Activated B cell treated with CpG ODN at 0.5 μM for 24 hours (primary cell): ENCODE measurements at regions not wholly inside any gene's neighbourhood (a gene's known extent, or its start where the extent isn't known, plus 50 kb on each side); places are given as distances from the start of the nearest gene placed in this dataset.

Experiments used
- ATAC-seq: fragments of 200-7000 bp; cut with Tn5 transposase; one replicate; pipeline ENCODE4 v1.10.0; 2021; ENCODE audit warnings: low read depth, mild to moderate bottlenecking, moderate library complexity
- CTCF ChIA-PET: fragments of 350-600 bp; sonication (Branson Sonifier 250); formaldehyde crosslinking; loops from one replicate; lab custom pipeline; 2021; ENCODE audit warnings: antibody characterized with exemption; lab: Charles Lee
- POLR2A ChIA-PET: fragments of 350-600 bp; sonication (Branson Sonifier 250); formaldehyde crosslinking; loops from one replicate; lab custom pipeline; 2021; ENCODE audit warnings: antibody characterized with exemption; lab: Charles Lee
- DNase-seq: peaks from one replicate; pipeline ENCODE4 v3.0.0; 2022
- H3K27ac Mint-ChIP-seq: one replicate; pipeline ENCODE4 v1.8.0; 2020; ENCODE audit warnings: mixed read lengths
- H3K27me3 Mint-ChIP-seq: one replicate; pipeline ENCODE4 v1.8.0; 2021; ENCODE audit warnings: mixed read lengths
- H3K36me3 Mint-ChIP-seq: one replicate; pipeline ENCODE4 v1.8.0; 2021; ENCODE audit warnings: low read depth, mixed read lengths
- H3K4me1 Mint-ChIP-seq: one replicate; pipeline ENCODE4 v1.8.0; 2021; ENCODE audit warnings: mixed read lengths
- H3K4me3 Mint-ChIP-seq: one replicate; pipeline ENCODE4 v1.8.0; 2020; ENCODE audit warnings: mild to moderate bottlenecking, mixed read lengths
- H3K9me3 Mint-ChIP-seq: one replicate; pipeline ENCODE4 v1.8.0; 2020; ENCODE audit warnings: mixed read lengths
- intact Hi-C: fragments of 100-400 bp; cut with micrococcal nuclease; formaldehyde crosslinking; loops from one replicate; pipeline ENCODE4 v1.15.1; 2024
- TF ChIP-seq, protein P1 (sequence below): fragments of 200-600 bp; IDR thresholded peaks from one replicate; pipeline ENCODE4 v1.8.0; 2022; ENCODE audit warnings: antibody characterized with exemption, mild to moderate bottlenecking

DNA sequence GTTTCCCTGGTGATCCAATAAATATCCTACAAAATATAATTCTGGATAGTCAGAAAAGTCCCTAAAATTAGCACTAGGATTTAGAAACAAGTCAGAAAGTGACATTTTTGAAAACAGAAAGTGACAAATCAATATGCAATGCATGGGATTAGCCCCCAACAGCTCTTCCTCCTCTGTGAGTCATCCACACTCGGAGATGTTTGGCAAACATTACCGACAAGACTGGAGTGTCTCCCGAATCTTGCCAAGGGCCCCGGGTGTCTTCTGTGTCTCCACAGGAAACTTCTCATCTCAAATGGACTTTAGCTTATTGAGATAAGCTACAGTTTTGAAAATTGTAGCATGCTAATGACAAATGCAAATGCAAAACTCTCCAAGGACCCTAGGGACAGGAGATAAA, 398.9 kb upstream of the CCDC196 start:
- intact Hi-C loops, result no loop called here
- H3K27ac Mint-ChIP-seq, result no peak overlapping the region
- DNase-seq (no peak), ATAC-seq (no peak)
- TF ChIP-seq, protein P1, sequence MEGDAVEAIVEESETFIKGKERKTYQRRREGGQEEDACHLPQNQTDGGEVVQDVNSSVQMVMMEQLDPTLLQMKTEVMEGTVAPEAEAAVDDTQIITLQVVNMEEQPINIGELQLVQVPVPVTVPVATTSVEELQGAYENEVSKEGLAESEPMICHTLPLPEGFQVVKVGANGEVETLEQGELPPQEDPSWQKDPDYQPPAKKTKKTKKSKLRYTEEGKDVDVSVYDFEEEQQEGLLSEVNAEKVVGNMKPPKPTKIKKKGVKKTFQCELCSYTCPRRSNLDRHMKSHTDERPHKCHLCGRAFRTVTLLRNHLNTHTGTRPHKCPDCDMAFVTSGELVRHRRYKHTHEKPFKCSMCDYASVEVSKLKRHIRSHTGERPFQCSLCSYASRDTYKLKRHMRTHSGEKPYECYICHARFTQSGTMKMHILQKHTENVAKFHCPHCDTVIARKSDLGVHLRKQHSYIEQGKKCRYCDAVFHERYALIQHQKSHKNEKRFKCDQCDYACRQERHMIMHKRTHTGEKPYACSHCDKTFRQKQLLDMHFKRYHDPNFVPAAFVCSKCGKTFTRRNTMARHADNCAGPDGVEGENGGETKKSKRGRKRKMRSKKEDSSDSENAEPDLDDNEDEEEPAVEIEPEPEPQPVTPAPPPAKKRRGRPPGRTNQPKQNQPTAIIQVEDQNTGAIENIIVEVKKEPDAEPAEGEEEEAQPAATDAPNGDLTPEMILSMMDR, result no peak
- POLR2A ChIA-PET, result no interaction called here
- no peaks in the 10 kb centered on the region for H3K4me1 Mint-ChIP-seq
- no peak overlapping the region for H3K4me3 Mint-ChIP-seq
- no peaks in the 10 kb centered on the region for H3K36me3 Mint-ChIP-seq
- H3K27me3 Mint-ChIP-seq, result peaks cover 7% of the 10 kb centered on the region
- CTCF ChIA-PET, result interaction anchor here (1.4 kb wide), 1 partner anchor 17 kb away, joined by 4 read pairs; no protein-coding TSS in a partner anchor
- H3K9me3 Mint-ChIP-seq, result no peaks in the 10 kb centered on the region

DNA sequence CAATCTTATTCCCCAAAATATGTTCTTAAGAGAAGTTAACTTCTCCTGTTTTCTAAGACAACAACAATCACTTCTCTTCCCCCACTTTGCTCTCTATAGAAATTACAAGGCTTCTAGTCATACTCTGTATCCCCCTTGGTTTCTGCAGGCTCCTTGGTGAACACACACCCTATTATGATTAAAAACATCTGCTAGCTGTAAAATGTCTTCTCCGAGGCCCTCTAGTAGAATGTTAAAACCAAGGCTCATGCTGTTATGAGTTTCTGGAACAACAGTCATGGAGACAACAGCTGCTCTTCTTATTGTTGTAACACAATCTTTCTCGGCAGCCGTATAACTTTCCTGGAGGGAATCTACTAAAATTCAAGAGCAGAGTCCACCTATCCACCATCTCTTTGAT, 397.5 kb upstream of the CCDC196 start:
- DNase-seq (no peak), ATAC-seq (no peak)
- intact Hi-C loops, result no loop called here
- Mint-ChIP-seq H3K9me3 (no peaks in the 10 kb centered on the region), H3K27me3 (peaks cover 8% of the 10 kb centered on the region), H3K36me3 (no peaks in the 10 kb centered on the region), H3K27ac (no peak overlapping the region), H3K4me1 (no peaks in the 10 kb centered on the region), H3K4me3 (no peak overlapping the region)
- TF ChIP-seq, protein P1, result no peak
- POLR2A ChIA-PET, result no interaction called here
- CTCF ChIA-PET, result no interaction called here

DNA sequence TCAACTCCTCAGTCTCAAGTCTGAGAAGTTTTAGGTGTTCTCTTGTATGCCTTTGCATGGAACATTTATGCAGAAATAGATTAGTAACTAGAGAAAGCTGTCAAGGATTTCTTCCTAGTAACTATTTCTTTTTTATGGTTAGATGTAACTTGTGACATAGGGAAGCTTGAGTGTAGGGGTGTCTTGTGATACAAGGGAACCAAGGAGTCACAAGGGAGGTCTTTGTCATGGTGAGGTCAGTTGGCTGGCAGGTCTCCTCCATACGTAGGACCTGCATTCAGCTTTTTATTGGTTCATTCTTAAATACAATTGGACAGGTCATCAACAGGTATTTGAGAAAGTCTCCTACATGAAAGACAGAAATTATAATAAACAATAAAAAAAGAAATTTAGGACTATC, 394.0 kb upstream of the CCDC196 start:
- H3K4me3 Mint-ChIP-seq, result no peak overlapping the region

DNA sequence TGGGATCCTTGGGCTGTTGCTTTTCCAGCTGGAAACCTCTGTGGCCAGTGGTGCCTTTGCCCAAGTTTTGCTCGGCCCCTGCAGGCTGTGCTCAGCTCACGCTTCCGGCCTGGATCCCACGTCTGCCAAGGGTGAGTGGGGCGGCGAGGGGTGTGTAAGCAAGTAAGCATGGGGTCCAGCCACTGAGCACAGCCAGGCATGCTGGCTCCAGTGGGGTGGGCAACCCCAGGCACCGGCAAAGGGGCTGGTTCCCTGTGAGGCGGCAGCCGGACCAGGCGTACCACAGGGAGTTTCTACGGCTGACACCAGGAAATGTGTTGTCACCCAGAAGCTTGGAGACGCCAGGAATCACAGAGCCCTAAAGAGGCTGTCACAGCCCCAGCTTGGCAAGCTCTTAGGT, 393.4 kb upstream of the CCDC196 start:
- DNase-seq (no peak), ATAC-seq (no peak)
- ChIA-PET CTCF (no interaction called here), POLR2A (no interaction called here)
- no peaks in the 10 kb centered on the region for H3K9me3 Mint-ChIP-seq
- TF ChIP-seq, protein P1, result no peak
- H3K4me3 Mint-ChIP-seq, result no peak overlapping the region
- intact Hi-C loops, result no loop called here
- H3K4me1 Mint-ChIP-seq, result no peaks in the 10 kb centered on the region
- H3K27ac Mint-ChIP-seq, result no peak overlapping the region
- H3K27me3 Mint-ChIP-seq, result peaks cover 4% of the 10 kb centered on the region
- H3K36me3 Mint-ChIP-seq, result no peaks in the 10 kb centered on the region

More for the DNA sequence above, 394.0 kb upstream of the CCDC196 start:
- Mint-ChIP-seq H3K36me3 (no peaks in the 10 kb centered on the region), H3K4me1 (no peaks in the 10 kb centered on the region), H3K27ac (no peak overlapping the region), H3K9me3 (no peaks in the 10 kb centered on the region), H3K27me3 (peaks cover 4% of the 10 kb centered on the region)
- intact Hi-C loops, result no loop called here
- TF ChIP-seq, protein P1, result no peak
- ChIA-PET CTCF (no interaction called here), POLR2A (no interaction called here)
- ATAC-seq, result no peak
- DNase-seq, result no peak

DNA sequence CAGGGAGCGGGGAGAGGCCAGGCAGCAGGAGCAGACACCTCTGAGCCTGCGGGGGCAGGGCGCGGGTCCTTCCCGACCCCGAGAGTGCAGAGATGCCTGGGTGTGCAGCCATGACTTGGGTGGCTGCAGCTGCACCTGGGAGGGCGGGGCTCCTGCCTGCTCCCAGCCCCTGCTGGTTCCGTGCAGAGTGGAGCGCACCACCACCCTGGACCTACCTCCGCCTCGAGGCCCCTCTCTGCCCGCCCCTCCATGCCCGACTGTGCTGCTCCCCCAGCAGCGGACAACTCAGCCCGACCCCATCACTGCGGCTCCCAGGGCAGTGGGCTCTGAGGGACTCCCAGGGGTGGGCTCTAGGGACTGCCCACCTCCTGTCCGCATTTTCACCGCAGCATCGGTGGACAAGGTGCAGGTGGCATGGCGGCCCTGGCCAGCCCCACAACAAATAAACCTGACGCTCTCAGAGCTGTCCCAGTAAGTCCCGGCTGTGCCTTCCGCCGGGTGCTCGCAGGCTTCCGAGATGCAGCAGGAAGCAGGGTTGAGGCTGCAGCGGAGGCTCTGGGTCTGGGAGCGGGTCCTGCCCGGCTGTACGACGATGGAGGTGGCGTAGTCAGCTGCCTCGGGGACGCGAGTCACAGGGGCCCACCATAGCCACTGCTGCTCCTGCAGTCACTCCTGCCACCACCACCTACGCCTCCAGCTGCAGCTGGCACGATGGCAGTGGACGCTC, 392.0 kb upstream of the CCDC196 start:
- ChIA-PET CTCF (no interaction called here), POLR2A (no interaction called here)
- Mint-ChIP-seq H3K4me3 (no peak overlapping the region), H3K9me3 (no peaks in the 10 kb centered on the region), H3K36me3 (no peaks in the 10 kb centered on the region), H3K27ac (no peak overlapping the region), H3K4me1 (no peaks in the 10 kb centered on the region), H3K27me3 (peaks cover 4% of the 10 kb centered on the region)
- ATAC-seq, result no peak
- no peak for DNase-seq
- intact Hi-C loops, result no loop called here
- TF ChIP-seq, protein P1, result no peak
